HepG2 (cell line): ENCODE measurements at regions not wholly inside any gene's neighbourhood (a gene's known extent, or its start where the extent isn't known, plus 50 kb on each side); places are given as distances from the start of the nearest gene placed in this dataset.

Experiments used
- CENPBD1 ChIP-seq: sonication (generic); formaldehyde crosslinking; IDR thresholded peaks from 2 replicates; pipeline ENCODE4 v1.8.0; 2022; ENCODE audit warnings: missing genetic modification reagents, low read depth, mild to moderate bottlenecking, borderline replicate concordance
- CHCHD3 ChIP-seq: sonication (generic); formaldehyde crosslinking; IDR thresholded peaks from 2 replicates; pipeline ENCODE4 v1.8.0; 2022; ENCODE audit warnings: mild to moderate bottlenecking, missing genetic modification reagents, moderate library complexity
- DDIT3 ChIP-seq: sonication (generic); formaldehyde crosslinking; IDR thresholded peaks from 2 replicates; pipeline ENCODE4 v1.4.0; 2020; ENCODE audit warnings: mild to moderate bottlenecking, missing genetic modification reagents
- HIC2 ChIP-seq: sonication (generic); formaldehyde crosslinking; IDR thresholded peaks from 2 replicates; pipeline ENCODE4 v1.9.0; 2022; ENCODE audit warnings: low read depth, missing genetic modification reagents
- NFRKB ChIP-seq: fragments of 450-650 bp; IDR thresholded peaks from 2 replicates; pipeline ENCODE4 v1.6.1; 2017
- STAT5B ChIP-seq: sonication (generic); formaldehyde crosslinking; IDR thresholded peaks from 2 replicates; pipeline ENCODE4 v1.4.0; 2020; ENCODE audit warnings: missing genetic modification reagents
- TRIM22 ChIP-seq: fragments of 450-650 bp; IDR thresholded peaks from 2 replicates; pipeline ENCODE4 v1.6.1; 2017
- ZBTB14 ChIP-seq: sonication (generic); formaldehyde crosslinking; IDR thresholded peaks from 2 replicates; pipeline ENCODE4 v1.4.0; 2020; ENCODE audit warnings: missing genetic modification reagents
- ZBTB39 ChIP-seq: sonication (generic); formaldehyde crosslinking; IDR thresholded peaks from 2 replicates; pipeline ENCODE4 v1.5.0; 2020; ENCODE audit warnings: missing genetic modification reagents
- ZNF543 ChIP-seq: sonication (generic); formaldehyde crosslinking; IDR thresholded peaks from 2 replicates; pipeline ENCODE4 v1.4.0; 2020; ENCODE audit warnings: mild to moderate bottlenecking, missing genetic modification reagents
- ZNF710 ChIP-seq: sonication (generic); formaldehyde crosslinking; IDR thresholded peaks from 2 replicates; pipeline ENCODE4 v1.5.0; 2020; ENCODE audit warnings: mild to moderate bottlenecking, missing genetic modification reagents, borderline replicate concordance
- ZNF746 ChIP-seq: sonication (generic); formaldehyde crosslinking; IDR thresholded peaks from 2 replicates; pipeline ENCODE4 v1.8.0; 2022; ENCODE audit warnings: mild to moderate bottlenecking, missing genetic modification reagents

GRCh38 chr14:89640141-89640540 lies 223.1 kb upstream of the FOXN3 start (continued):
- TF ChIP-seq ZBTB39 (CRISPR knock-in tag) (no peak), ZNF746 (CRISPR knock-in tag) (no peak), DDIT3 (CRISPR knock-in tag) (no peak), CHCHD3 (no peak), NFRKB (no peak), HIC2 (CRISPR knock-in tag) (no peak), STAT5B (CRISPR knock-in tag) (no peak), ZNF710 (CRISPR knock-in tag) (no peak), CENPBD1 (CRISPR knock-in tag) (no peak), TRIM22 (no peak), ZNF543 (CRISPR knock-in tag) (no peak), ZBTB14 (CRISPR knock-in tag) (no peak)
